ENCODE measurements at regions not wholly inside any gene's neighbourhood (a gene's known extent, or its start where the extent isn't known, plus 50 kb on each side); places are given as distances from the start of the nearest gene placed in this dataset.

DNA sequence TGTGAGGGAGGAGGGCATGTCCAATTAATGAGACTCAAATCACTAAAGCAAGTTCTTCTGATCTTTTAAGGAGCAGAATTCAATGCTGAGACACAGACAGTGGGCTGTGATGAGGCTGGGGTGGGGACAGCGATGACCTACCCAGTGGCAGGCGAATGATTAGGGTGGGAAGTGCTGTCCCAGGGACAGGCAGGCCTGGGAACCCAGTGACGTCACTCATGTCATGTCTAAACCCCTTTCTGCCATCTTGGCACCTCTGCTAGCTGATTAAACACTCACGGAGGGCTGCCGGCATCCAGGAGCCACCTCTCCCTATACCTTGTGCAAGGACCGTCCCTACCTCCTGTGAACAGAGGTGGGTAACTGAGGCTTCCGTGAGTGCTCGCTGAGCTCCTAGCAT is 1235.2 kb downstream of the TBC1D22A start:
- TF ChIP-seq, protein P1, sequence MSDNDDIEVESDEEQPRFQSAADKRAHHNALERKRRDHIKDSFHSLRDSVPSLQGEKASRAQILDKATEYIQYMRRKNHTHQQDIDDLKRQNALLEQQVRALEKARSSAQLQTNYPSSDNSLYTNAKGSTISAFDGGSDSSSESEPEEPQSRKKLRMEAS (IDR thresholded peaks at IDR 0.05; ENCODE audit: low read depth, low read length): no peak
- TF ChIP-seq MYC (IDR thresholded peaks at IDR 0.05; ENCODE audit: low read depth, low read length) (no peak), POLR2A (IDR thresholded peaks at IDR 0.05; ENCODE audit: extremely low read depth, insufficient read length) (no peak)
- TF ChIP-seq, protein P2, sequence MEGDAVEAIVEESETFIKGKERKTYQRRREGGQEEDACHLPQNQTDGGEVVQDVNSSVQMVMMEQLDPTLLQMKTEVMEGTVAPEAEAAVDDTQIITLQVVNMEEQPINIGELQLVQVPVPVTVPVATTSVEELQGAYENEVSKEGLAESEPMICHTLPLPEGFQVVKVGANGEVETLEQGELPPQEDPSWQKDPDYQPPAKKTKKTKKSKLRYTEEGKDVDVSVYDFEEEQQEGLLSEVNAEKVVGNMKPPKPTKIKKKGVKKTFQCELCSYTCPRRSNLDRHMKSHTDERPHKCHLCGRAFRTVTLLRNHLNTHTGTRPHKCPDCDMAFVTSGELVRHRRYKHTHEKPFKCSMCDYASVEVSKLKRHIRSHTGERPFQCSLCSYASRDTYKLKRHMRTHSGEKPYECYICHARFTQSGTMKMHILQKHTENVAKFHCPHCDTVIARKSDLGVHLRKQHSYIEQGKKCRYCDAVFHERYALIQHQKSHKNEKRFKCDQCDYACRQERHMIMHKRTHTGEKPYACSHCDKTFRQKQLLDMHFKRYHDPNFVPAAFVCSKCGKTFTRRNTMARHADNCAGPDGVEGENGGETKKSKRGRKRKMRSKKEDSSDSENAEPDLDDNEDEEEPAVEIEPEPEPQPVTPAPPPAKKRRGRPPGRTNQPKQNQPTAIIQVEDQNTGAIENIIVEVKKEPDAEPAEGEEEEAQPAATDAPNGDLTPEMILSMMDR (IDR thresholded peaks at IDR 0.05; ENCODE audit: low read depth, low read length): no peak
- DNase-seq (ENCODE audit: low read depth): no peak
- no peak overlapping the region for H3K4me3 ChIP-seq (ENCODE audit: low read depth, low read length)

- H3K4me3 ChIP-seq (ENCODE audit: low read depth, low read length): no peak overlapping the region
- no peak for DNase-seq (ENCODE audit: low read depth)
- TF ChIP-seq, protein P1 (IDR thresholded peaks at IDR 0.05; ENCODE audit: low read depth, low read length): no peak
- TF ChIP-seq POLR2A (IDR thresholded peaks at IDR 0.05; ENCODE audit: extremely low read depth, insufficient read length) (no peak), MYC (IDR thresholded peaks at IDR 0.05; ENCODE audit: low read depth, low read length) (no peak)
- TF ChIP-seq, protein P2 (IDR thresholded peaks at IDR 0.05; ENCODE audit: low read depth, low read length): no peak
Observed at GRCh38 chr22:47997052-47997590, 1234.7 kb downstream of the TBC1D22A start.

DNA sequence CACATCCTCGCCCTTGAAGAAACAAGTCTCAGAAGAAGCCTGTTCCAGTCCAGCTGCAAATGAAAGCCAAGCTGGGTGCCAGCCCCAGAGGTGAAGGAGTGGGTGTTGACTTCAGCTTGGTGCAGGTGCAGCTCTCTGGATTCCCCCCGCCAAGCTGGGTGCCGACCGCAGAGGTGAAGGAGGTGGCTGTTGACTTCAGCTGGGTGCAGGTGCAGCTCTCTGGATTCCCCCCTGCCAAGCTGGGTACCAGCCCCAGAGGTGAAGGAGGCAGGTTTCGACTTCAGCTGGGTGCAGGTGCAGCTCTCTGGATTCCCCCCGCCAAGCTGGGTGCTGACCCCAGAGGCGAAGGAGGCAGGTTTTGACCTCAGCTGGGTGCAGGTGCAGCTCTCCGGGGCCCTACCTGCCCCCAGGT is 1234.0 kb downstream of the TBC1D22A start:
- no peak overlapping the region for H3K4me3 ChIP-seq (ENCODE audit: low read depth, low read length)
- no peak for DNase-seq (ENCODE audit: low read depth)
- TF ChIP-seq POLR2A (IDR thresholded peaks at IDR 0.05; ENCODE audit: extremely low read depth, insufficient read length): no peak
- TF ChIP-seq, protein P1 (IDR thresholded peaks at IDR 0.05; ENCODE audit: low read depth, low read length): no peak
- TF ChIP-seq, protein P2 (IDR thresholded peaks at IDR 0.05; ENCODE audit: low read depth, low read length): no peak
- TF ChIP-seq MYC (IDR thresholded peaks at IDR 0.05; ENCODE audit: low read depth, low read length): no peak

- TF ChIP-seq, protein P2 (IDR thresholded peaks at IDR 0.05; ENCODE audit: low read depth, low read length): no peak
- TF ChIP-seq POLR2A (IDR thresholded peaks at IDR 0.05; ENCODE audit: extremely low read depth, insufficient read length) (no peak), MYC (IDR thresholded peaks at IDR 0.05; ENCODE audit: low read depth, low read length) (no peak)
- TF ChIP-seq, protein P1 (IDR thresholded peaks at IDR 0.05; ENCODE audit: low read depth, low read length): no peak
- H3K4me3 ChIP-seq (ENCODE audit: low read depth, low read length): no peak overlapping the region
- no peak for DNase-seq (ENCODE audit: low read depth)
Observed at GRCh38 chr22:47995718-47996117, 1233.3 kb downstream of the TBC1D22A start.

GRCh38 chr22:47995264-47995627 is 1232.8 kb downstream of the TBC1D22A start:
- TF ChIP-seq POLR2A (IDR thresholded peaks at IDR 0.05; ENCODE audit: extremely low read depth, insufficient read length) (no peak), MYC (IDR thresholded peaks at IDR 0.05; ENCODE audit: low read depth, low read length) (no peak)
- TF ChIP-seq, protein P1 (IDR thresholded peaks at IDR 0.05; ENCODE audit: low read depth, low read length): no peak
- TF ChIP-seq, protein P2 (IDR thresholded peaks at IDR 0.05; ENCODE audit: low read depth, low read length): no peak
- no peak overlapping the region for H3K4me3 ChIP-seq (ENCODE audit: low read depth, low read length)
- no peak for DNase-seq (ENCODE audit: low read depth)

Data from NB4 (cell line).